HG03196 (cell line): ENCODE measurements at regions not wholly inside any gene's neighbourhood (a gene's known extent, or its start where the extent isn't known, plus 50 kb on each side); places are given as distances from the start of the nearest gene placed in this dataset.
"Not testable (repeated sequence)": the region's sequence is repeated elsewhere in the genome, so short reads cannot be mapped to it uniquely, and the experiment has no call there.

Experiments used
- ATAC-seq: cut with Tn5 transposase; IDR thresholded peaks from one replicate; pipeline ENCODE4 v1.9.1; 2021; ENCODE audit not compliant: unreplicated experiment

DNA sequence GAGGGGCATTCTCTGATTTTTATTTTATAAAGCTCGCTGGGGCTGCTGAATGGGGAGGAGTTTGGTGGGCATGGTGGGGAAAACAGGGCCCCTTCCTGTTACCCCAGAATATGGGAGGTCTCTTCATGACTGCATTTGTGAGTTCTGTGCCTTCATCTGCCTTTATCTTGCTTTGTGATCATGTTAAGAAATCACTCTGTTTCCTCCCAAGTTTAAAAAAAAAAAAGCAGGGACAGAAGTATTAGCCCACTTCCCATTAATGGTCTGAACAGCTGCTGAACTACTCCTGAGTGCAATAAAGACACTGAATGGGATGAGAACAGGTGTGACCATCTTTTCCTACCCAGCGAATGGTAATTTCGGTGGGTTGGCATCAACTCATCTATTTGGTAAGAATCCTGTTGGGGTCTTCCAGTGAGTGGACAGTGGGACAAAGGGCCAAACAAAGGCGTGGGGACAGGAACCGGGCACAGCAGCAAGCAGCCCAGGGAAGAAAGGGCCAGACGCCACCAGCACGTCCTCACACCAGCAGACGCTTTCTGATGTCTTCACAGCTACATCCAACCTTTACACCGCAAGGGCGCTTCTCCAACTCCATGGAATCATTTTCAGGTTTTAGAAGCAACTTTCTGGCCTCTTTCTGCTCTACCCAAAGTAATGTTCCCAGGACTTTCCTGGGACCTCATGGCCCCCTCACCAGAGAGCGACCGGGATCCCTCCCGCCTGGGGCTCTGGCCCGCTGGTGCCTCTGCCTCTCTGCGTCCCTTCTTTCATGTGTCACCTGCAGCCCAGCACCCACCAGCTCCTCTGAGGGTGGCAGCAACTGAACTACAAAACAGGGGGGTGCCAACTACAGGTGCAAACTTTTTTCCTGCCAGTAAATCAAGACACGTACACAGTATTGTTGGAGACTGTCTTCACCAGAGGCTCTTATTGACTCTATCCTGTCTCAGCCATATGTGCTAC lies 160.2 kb downstream of the ADSS2 start:
- no peak for ATAC-seq

DNA sequence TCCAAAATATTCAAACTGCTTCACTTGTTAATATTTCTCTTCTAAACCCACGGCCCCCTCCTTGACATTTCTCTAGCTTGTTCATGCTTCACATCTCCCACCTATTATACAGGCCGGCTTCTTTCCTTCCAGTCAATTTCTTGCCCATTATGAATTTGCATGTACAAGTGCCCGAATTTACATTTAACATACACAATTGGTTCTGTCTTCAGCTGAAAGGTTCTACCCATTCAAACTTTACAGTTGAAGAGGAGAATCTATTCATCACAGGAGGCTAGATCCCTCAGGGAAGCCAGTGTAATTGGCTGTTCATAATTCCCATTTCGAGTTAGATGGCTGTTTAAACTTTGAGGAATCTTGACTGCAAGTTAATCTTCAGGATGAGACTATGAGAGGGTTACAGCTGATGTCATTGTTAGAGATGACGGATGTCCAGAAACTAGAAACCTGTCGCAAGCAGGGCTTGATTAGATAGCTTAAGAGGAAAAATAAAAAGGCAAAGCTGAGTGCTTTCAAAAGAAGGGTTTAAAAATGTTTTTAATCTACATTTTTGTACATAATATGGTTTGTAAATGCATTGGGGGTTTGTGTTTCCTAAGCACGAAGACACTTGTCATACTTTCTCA lies 157.0 kb downstream of the ADSS2 start:
- no peak for ATAC-seq

DNA sequence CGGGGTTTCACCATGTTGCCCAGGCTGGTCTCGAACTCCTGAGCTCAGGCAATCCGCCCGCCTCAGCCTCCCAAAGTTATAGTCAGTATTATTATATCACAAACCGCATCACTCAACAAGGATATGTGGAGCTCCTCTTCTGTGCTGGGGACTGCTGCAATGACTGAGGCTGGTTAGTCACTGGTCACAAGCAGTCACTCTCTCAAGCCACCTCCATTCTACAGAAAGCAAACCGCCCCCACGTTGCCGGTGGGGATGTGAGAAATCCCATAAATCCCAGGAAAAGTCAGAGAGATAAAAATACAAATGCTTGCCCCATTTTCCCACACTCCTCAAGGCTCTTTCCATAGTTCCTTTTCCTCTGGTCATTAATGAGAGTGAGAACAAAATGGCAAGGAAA lies 155.7 kb downstream of the ADSS2 start:
- no peak for ATAC-seq

DNA sequence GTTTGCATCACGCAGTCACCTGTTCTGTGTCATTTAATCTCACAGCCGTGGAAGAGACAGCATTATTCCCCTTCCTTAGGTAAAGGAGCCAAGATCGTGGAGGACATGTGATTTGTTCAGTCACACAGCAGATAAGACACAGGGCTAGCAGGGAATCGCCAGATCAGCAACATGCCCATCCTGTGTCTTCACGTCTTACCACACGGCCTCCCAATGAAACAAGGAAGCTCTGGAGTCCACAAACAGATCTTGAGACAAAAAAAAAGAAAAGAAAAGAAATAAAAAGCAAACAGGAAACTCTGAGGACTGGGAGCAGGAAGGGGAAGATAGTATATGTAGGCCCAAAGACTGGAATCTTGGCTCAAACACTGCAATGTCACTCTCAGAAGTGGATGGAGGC lies 155.3 kb downstream of the ADSS2 start:
- no peak for ATAC-seq

DNA sequence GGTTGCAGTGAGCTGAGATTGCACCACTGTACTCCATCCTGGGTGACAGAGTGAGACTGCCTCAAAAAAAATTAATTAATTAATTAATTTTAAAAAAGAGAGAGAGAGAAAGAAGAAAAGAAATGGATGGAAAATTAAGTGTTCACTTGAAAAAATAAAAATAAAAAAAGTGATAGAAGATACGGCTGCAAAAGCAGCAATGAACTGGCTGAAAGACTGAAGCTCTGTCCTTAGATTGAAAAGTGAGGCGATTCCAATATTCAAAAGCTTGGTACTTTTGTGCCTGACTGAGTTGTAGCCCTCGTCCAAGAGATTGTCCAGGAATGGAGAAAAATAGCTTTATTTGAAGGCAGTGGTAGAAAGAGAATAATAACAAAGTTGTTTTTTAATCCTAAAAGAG lies 154.6 kb downstream of the ADSS2 start:
- no peak for ATAC-seq

DNA sequence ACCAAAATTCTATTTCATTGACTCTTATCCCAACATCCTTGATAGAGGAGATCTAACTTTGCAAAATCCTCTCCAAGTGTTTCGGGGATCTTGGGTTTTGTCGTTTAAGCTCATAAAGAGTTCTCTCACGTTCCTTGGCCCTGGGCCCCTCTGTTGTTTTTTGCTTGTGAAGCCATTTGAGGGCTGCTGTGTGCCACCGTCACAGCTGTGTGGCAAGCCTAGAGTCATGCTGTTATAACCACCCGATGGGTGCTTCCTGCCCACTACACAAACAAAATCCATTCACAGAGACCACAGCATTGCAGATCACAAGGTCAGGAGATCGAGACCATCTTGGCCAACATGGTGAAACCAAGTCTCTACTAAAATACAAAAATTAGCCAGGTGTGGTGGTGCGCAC lies 154.1 kb downstream of the ADSS2 start:
- no peak for ATAC-seq

DNA sequence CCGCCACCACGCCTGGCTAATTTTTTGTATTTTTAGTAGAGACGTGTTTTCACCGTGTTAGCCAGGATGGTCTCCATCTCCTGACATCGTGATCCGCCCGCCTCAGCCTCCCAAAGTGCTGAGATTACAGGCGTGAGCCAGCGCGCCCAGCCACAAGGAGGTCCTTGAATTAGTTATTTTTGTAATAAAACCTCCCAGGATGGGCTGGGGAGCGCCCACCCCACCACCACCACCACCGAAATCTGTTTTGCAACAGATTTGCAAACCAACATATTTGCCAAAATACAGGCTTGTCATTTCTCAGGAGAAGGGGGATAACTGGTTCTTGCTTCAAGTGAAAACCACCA lies 151.7 kb downstream of the ADSS2 start:
- ATAC-seq, result not testable (repeated sequence)

DNA sequence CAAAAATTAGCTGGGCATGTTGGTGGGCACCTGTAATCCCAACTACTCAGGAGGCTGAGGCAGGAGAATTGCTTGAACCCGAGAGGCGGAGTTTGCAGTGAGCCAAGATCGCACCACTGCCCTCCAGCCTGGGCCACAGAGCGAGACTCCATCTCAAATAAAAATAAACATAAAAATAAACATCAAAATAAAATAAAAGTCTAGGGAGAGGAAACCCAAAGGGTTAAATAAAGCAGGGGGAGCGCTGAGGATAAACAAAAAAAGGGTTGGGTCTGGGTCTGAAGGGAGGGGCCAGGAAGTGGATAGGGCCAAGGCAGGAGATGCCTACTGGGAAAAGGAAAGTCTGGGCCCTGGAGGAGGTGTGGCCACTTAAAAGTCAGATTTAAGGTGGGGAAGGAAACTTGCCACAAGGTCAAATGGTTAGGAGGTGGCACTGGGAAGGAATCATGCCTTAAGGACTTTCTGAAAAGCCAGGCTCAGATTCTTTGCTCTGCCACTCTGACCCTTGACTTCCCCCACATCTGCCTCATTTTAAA lies 150.0 kb downstream of the ADSS2 start:
- ATAC-seq, result no peak

DNA sequence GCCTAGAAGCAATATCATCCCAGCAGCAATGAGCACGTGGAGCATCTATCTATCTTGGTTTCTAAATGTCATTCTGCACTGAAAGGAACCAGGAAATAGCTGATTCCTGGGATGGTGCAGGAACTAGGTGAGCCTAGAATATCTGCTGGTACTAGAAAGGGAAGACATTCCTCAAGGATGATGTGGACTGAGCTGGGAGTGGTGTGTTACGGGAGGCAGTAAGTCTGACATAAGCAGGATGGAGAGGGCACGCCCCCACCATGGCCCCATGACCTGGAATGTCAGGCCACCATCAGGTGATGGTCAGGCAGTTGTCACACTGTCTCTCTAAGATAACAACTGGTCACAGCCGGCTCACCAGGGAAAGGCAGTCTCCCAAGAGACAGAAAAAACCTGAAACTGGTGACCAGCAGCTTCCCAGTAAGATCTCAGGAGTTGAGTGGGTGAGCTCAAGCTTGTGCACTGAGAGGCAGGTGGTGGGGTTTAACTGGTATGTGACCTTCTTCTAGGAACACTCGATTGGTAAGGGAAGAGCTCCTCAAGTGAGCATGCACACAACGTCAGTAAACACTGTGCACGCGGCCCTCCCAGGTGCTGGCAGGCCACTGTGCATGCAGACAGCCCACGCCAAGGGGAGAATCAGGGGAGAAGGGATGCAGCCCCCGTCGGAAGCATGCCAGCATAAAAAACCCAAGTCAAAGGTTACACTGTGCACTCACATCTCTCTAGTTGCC lies 148.7 kb downstream of the ADSS2 start:
- ATAC-seq, result no peak

DNA sequence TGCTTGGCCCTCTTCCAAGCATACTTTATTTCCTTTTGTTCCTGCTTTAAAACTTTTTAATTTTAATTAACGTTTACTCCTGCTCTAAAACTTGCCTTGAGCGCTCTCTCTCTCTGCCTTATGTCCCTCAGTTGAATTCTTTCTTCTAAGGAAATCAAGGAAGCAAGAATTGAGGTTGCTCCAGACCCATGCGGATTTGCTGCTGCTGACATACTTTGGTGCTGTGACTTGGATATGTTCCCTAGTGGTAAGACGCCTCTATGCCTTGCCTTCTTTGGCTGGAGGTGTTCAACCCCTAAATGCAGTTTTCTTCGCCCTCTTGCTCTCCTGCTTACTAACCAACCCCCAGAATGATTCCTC lies 148.1 kb downstream of the ADSS2 start:
- ATAC-seq, result no peak

DNA sequence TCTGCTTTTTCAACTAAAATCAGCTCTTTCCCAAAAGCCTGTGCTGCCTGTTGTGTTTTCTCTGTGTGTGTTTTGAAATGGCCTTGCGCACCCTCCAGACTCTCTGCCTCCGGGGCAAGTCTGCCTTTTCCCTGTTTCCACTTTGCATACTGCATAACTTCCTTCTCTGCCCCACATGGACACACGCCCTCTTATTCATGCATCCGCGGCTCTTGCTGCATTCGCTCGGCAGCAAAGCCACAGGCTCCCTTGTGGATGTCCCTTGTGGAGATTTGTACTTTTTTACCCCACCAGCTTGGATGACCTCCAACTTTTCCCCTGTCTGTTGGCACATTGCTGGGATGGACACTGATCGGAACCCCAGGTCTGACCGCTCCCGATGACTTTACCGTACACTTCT lies 147.6 kb downstream of the ADSS2 start:
- ATAC-seq, result no peak

DNA sequence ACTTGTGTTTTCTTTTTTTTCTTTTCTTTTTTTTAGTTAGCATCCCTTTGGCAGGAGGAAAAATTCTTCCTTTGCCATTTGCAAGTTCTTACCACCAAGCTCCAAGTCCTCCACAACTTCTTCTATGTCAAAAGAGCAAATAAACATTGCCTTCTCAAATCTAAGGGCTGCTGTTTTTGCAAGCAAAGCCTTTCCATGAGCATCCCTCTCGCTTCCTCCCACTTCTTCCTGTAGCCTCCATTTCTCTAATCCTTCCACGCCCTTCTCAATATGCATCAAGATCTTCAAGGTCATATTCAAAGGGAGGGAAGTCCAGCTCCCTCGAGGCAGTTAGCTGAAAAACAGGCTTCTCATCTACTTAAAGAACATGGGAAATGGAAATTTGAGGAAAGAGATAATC lies 147.1 kb downstream of the ADSS2 start:
- ATAC-seq, result no peak

DNA sequence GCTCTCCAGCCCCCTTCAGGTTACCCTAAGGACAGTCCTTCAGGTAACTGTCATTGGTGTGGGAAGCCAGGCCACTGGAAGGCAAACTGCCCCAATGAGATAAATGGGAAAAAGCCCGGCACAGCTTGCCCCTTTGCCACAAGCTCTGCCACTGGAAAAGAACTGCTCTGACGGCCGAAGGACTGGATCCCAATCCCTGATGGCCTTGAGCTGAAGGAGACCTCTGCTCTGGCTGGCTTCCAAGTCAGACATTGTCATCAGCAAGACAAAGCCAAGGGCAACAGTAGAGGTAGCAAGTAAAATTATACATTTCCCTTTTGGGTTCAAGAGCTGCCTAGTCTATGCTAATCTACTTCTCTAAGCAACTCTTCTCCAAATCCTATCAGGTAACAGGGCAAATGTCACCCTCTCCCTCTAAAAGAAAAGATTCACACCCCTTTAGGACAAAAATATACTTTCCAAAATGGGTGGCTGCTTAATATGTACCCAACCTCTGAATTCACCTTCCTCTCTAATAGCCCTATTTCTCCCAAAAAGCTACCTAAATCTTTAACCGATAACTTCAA lies 145.8 kb downstream of the ADSS2 start:
- ATAC-seq, result no peak

DNA sequence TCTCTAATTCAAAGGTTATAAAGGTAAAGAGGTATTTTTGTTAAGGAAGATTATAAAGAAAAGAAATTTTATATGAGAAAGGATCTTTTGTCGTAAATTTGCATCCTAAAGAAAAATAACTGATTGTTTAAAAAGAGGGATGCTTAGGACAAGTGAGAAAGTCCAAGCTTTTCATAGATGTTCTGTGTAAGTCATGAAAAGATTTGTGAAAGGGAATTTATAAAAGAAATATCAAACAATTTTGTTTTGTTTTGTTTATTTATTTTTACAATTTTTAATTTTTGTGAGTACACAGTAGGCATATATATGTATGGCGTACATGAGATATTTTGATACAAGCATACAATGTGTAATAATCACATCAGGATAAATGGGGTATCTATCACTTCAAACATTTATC lies 145.2 kb downstream of the ADSS2 start:
- no peak for ATAC-seq

DNA sequence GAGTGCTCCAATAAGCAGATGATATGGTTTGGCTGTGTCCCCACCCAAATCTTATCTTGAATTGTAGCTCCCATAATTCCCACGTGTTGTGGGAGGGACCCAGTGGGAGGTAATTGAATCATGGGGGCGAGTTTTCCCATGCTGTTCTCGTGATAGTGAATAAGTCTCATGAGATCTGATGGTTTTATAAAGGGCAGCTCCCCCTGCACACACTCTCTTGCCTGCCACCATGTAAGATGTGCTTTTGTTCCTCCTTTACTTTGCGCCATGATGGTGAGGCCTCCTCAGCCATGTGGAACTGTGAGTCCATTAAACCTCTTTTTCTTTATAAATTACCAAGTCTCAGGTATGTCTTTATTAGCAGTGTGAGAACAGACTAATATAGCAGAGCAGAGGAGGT lies 142.5 kb downstream of the ADSS2 start:
- ATAC-seq, result not testable (repeated sequence)

DNA sequence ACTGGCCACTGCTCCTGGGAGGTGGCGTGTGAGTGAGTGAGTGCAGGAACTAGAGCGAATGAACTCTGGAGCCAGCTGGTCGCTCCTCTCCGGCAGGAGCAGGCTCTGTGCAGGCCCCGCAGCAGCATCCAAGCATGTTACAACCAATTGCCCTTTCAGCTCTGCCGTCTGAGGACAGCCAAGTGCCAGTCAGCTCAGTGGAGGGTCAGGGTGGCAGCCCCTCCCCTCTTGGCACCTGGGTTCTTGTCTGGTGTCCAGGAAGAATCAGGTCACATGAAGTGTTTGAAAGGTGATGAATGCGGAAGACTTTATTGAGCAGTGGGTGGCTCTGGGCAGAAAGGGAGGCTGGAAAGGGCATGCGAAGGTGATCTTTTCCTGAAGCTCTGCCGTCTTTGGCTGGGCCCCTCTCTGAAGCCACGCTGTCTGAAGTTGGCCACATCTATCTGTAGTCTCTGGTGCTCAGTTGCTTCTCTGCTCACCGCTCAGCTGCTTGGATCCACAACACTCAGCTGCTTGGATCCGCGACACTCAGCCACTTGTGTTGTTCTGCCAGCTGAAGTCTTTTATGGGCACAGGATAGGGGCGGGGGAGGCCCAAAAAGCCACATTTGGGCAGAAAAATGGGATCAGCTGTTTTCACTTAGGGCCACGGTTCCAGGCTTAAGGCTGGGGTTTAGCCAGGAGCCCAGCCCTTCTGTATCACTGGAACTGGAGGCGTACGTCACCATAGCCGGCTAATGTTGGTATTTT lies 139.8 kb downstream of the ADSS2 start:
- ATAC-seq, result no peak

DNA sequence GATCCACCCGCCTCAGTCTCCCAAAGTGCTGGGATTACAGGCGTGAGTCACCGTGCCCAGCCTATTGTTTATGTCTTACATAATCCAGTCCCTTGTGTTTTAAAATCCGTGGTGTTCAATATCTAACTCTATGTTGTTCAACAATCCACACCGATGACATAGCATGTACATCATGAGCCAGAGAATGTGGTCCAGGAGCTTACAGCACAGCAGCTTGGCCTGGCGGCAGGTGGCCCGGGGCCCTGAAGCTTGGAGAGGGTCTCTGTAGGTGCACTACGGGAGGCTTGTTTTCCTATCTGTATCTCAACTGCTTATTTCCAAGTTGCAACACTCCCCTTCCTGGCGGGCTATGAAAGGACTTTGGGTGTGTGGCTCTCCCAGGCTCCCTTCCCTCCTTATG lies 138.4 kb downstream of the ADSS2 start:
- no peak for ATAC-seq

DNA sequence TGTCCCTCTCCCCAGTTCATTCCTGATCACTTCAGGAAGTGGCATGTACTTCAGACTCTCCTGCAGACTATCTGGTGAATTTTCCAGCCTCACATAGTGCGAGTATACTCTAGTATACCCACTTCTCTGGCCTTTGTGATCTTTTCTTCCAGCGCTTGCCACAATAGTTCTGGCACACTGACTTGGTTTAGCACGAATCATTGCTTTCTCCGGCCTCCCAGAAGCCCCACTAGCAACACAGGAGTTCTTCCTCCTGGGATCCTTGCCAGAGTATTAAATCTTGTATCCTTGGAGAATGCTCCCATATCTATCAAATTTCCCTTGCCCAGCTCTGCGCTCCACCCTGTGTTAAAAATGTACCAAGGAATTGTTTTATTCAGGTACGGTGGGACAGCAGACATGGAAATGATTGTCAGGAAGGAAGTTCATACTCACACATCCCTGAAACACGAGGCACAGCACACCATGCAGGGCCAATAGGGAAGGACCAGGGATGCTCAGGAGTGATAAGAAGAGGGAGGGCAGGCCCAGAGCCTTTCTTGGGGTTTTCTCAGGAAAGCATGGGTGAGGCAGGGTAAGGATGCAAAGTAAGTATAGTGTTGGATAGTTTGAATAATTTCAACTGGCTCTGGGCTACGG lies 136.7 kb downstream of the ADSS2 start:
- no peak for ATAC-seq

DNA sequence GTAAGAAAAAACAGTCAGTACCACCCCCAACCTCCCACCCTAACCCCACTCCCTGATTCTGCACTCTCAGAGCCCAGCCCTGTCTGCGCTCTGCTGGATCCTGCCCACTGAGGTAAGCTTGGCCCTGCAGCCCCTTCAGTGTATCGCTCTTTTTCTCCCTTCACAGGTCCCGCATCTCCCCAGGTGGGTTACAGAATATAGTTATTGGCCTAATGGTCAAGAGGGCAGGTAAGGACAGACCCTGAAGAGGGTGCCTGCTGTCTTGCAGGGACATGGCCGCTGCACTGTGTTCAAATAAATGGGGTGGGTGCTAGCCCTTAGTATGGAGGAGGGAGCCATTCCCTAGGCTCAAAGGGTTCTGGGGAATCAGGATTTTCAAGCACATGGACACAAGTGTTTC lies 135.7 kb downstream of the ADSS2 start:
- ATAC-seq, result no peak

DNA sequence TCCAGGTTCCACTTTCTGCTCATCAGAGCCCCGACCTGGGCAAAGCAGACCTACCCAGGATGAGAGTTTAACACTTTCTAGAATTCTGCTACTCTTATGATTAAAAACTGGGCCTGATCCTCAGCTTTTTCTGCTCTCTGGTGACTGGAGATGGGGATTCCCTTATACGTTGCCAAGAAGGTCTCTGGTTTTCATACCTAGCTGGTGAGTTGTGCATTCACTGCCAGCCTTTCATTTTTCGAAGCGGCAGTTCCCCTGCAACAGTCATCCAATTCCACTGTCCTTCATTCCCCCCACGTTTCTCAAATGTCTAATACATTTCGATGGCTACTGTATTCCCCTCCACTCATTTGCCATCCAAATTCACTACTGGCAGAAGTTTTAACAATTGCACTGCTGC lies 135.3 kb downstream of the ADSS2 start:
- no peak for ATAC-seq
